Kidney tubule cell (primary cell): ENCODE measurements at regions not wholly inside any gene's neighbourhood (a gene's known extent, or its start where the extent isn't known, plus 50 kb on each side); places are given as distances from the start of the nearest gene placed in this dataset.
"Not testable (repeated sequence)": the region's sequence is repeated elsewhere in the genome, so short reads cannot be mapped to it uniquely, and the experiment has no call there.

Experiments used
- DNase-seq: peaks from one replicate; pipeline ENCODE4 v3.0.0-alpha.2; 2018; ENCODE audit warnings: low spot score

DNA sequence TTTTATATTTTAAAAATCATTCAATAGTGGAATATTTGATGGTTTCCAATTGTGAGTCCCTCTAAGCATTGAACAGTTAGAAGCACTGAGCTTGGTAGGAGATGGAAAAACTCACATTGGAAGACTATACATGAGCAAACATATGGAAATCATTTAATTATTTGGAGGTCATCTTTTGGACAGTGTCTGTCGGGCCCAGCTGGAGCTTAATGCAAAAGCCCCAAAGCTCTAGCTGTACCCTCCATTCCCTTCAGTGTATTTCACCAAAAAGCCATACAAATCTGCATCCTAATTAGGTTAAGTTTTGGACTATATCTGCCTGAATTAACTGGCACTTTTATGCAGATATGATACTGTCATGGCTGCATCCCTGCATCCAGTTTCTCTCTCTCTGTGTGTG is 365.7 kb downstream of the FLRT2 start:
- DNase-seq = no peak

DNA sequence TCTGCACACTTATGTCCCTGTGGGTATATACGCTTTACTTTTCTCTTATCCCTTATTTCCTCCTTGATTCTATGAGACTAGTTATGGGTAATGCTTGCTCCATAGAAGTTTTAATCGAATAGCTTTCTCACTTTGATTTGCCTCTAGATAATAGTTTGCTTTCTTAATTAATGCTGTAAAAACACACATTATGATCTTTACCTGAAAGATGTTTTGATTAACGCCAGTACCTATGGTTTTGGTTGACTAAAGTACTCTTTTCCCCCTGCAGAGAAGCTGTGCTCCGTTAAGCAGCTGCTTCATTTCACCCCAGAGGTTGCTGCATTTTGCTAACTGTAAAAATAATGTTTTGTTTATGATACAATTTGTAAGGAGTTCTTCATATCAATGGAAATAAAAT is 362.3 kb downstream of the FLRT2 start:
- DNase-seq = no peak

- DNase-seq = no peak
Observed at GRCh38 chr14:85883966-85884365, 354.0 kb downstream of the FLRT2 start.

DNA sequence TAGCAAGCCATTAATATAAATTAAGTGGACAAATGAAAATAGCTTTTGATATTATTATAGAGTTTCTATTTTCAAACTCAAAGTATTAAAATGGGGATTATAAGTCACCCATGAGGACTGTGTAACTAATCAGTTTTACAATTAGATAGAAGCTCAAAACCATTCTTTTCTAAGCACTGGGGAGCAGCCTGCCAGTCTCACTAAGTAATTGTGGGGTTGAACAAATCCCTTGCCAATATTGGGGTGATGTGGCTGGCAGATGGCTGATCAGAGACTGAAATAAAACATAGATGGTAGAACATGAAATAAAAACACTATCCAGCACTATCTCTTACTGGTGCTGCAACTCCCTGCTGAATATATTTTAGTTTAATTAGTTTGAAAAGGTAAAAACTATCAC is 353.2 kb downstream of the FLRT2 start:
- no peak for DNase-seq

GRCh38 chr14:85881935-85882334 is 352.0 kb downstream of the FLRT2 start:
- no peak for DNase-seq

GRCh38 chr14:85878874-85879273 is 348.9 kb downstream of the FLRT2 start:
- DNase-seq = no peak

DNA sequence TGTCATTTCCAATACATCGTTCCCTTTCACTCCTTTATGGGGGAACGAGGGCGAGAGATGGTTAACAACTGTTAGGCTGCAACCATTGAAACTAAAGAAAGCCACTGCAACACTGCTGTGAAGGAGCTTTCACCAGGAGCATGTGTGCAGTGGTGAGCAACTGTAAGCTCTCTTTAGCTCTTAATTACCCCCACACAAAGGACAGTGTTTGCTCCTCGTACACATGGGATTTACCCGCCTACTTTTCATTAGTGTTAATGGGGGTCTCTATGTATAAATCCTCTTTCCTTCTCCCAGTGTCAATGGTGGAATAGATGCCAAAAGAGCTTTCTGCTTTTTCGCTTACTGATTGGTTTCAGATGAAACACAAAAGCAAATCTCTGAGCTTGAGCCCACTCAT is 343.1 kb downstream of the FLRT2 start:
- no peak for DNase-seq

GRCh38 chr14:85867450-85867849 is 337.5 kb downstream of the FLRT2 start:
- DNase-seq = no peak

- DNase-seq = no peak
Observed at GRCh38 chr14:85865701-85866100, 335.8 kb downstream of the FLRT2 start.

DNA sequence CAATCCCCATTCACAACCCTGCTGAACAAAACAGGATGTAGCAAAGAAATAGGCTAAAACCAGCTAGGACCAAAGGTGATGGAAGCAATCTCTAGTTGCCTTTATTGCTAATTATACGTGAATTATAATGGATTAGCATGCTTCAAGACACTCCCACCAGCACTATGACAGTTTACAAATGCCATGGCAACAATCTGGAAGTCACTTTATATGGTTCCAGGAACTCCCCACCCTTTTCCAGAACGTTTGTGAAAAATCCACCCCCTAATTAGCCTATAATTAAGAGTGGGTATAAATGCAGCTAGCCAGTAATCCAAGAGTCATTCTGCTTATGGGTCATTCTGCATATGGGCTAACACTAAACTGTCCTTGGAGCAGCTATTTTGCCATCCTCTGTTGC is 328.7 kb downstream of the FLRT2 start:
- DNase-seq = no peak

GRCh38 chr14:85856430-85856829 is 326.5 kb downstream of the FLRT2 start:
- DNase-seq = no peak

- no peak for DNase-seq
Observed at GRCh38 chr14:85853996-85854526, 324.1 kb downstream of the FLRT2 start.

GRCh38 chr14:85852906-85853305 is 323.0 kb downstream of the FLRT2 start:
- DNase-seq = no peak

DNA sequence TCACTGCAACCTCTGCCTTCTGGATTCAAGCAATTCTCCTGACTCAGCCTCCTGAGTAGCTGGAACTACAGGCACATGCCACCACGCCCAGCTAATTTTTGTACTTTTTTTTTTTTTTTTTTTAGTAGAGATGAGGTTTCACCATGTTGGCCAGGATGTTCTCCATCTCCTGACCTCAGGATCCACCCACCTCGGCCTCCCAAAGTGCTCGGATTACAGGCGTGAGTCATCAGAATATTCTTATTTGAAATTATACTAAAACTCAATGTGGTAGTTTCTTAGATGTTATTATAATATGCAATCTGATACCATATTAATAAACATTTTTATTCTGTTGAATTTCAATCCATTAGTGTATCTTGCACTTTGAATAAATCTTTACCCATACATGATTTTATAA is 322.2 kb downstream of the FLRT2 start:
- DNase-seq = not testable (repeated sequence)

DNA sequence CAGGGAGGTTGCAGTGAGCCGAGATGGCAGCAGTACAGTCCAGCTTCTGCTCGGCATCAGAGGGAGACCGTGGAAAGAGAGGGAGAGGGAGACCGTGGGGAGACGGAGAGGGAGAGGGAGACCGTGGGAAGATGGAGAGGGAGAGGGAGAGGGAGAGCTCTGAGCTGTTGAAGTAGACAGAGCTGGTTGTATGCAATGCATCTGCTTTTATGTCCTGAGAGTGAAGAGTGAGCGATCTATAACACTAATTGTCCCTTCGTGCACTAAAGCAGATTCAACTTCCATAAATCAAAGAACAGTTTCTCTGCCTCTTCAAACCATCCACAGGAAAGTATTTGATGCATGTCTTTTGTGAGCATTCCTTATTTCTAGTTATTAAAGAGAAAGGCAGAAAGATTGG is 300.6 kb downstream of the FLRT2 start:
- not testable (repeated sequence) for DNase-seq

- not testable (repeated sequence) for DNase-seq
Observed at GRCh38 chr14:85829601-85830000, 299.7 kb downstream of the FLRT2 start.

DNA sequence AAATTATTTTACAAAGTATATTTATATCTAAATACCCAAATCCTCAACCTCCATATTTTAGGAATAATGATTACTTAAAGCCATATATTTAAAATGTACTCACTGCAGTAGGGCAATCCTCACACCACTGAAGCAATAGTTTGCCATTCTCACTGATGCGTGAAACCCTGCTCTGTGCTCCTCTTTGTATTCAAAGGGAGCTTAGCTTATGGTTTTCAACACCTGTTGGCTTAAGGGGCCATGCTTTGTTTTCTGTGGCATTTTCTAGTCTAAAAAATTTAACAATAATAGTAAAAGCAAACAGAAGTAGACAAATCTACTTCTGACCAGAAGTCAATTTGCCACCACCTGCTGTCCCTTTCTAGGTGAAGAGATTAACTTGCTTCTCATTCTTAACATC is 294.6 kb downstream of the FLRT2 start:
- no peak for DNase-seq

- no peak for DNase-seq
Observed at GRCh38 chr14:85822236-85822635, 292.3 kb downstream of the FLRT2 start.

DNA sequence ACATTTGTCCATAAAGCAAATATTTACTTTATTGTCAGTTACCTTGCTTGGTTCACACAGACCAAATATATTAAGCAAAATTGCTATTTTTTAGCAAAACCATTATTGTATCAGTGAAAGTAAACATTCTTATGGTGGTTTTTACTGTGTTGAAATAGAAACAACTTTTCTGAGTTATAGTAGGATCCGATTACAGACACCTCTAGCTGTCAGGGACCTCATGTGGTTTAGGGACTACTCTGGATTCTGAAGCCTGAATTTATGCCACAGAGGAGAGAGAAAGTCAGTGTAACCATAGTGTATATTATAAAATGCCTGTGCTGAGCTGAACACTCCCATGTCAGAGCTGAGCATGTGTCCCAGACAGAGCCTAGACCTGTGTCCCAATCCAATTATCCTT is 287.5 kb downstream of the FLRT2 start:
- no peak for DNase-seq

- no peak for DNase-seq
Observed at GRCh38 chr14:85813040-85813439, 283.1 kb downstream of the FLRT2 start.

DNA sequence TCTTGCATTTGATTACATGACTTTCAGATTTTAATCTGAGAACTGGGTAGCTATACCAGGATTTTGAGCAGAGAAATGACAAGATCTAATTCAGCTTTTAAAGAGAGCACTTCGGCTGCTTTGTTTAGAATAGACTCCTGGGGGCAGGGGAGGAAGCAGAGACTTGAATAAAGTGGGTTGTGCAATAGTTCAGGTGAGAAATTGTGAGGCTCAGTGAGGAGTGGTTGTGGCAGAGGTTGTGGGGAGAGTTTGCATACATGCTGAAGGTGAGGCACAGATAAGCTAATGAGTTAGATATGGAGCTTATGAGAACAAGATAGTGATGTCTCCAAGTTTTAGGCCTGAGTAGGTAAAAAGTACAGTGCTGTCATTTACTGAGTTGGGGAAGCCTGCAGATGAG is 281.4 kb downstream of the FLRT2 start:
- DNase-seq = no peak

- DNase-seq = no peak
Observed at GRCh38 chr14:85799668-85800067, 269.7 kb downstream of the FLRT2 start.

DNA sequence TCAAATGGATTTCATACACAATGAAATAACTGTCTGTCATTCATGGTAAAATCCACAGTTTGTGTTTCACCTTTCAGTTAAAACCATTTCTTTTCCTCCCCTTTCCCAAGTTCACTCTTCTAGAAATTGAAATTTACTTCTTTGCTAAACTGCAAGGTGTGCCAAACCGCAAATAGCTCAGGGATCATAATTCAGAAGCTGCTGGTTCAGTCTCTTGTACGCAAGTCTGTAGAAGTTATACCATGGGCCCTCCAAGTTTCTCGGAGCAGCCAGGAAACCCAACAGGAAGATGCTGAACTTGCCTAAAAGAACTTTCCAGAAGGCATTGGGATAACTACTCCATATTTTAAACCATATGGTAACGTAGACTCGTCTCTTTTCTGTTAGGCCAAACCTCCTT is 268.9 kb downstream of the FLRT2 start:
- DNase-seq = no peak

DNA sequence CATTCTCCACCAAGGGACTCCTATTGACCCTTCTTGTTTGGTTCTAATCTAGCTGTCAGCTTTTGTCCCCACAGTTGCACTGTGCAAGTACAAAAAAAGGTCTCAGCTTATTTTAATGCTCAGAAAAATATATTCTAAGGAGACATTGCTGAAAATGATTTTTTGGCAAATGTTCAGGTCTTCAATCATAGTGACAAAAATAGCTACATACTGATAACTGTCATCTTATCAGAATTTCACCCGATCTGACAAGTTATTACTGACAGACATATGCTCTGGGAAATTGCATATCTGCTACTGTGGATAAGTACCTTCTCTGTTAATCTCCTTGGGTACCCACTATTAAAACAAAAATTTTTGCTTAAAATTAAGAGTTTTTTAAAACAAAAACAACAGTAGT is 263.6 kb downstream of the FLRT2 start:
- DNase-seq = no peak

DNA sequence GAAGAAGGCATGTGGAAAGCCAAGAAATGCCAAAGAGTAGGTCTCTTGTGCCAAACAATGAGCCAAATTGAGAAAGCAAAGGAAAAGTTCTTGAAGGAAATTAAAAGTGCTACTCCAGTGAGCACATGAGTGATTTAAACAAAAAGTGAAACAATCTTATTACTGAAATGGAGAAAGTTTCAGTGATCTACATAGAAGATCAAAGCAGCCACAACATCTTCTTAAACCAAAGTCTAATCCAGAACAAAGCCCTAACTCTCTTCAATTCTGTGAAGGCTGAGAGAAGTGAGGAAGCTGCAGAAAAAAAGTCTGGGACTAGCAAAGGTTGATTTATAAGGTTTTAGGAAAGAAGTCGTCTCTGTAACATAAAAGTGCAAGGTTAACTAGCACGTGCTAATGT is 259.6 kb downstream of the FLRT2 start:
- DNase-seq = no peak
